ENCODE measurements at regions not wholly inside any gene's neighbourhood (a gene's known extent, or its start where the extent isn't known, plus 50 kb on each side); places are given as distances from the start of the nearest gene placed in this dataset.

DNA sequence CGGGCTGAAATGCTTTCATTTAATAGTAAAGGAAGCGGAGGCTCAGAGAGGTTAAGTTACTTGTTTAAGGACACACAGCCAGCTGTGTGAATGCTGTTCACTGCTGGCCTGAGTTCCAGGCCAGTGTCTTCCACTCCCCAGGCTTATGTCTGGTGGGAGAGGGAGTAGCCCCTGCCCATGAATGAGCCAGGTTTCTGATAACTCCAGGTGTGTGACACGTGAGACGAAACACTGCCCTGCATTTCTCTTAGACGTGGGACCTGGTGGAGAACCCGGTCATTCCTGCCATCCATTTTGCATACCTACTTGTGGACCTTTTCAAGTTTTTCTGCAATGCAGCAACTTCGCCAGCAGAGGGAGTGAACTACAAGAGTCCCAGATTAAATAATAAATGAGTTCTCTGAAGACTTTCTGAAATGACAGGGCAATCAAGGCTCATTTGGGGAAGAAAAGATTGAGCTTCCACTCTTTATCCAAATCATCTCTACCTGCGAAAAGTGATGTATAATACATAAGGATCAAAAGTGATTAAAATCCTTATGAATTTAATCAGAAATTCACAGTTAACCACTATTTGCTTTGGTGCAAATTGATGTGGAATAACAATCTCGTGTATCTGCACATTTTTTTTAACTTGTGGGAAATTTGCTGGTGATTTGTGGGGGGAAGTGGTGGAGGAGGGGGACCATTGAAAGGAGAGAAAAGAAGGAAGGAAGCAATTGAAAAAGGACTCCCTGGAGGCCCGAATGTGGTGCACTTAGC is 79.4 kb upstream of the ASB18 start (continued):
- TF ChIP-seq, protein P1, sequence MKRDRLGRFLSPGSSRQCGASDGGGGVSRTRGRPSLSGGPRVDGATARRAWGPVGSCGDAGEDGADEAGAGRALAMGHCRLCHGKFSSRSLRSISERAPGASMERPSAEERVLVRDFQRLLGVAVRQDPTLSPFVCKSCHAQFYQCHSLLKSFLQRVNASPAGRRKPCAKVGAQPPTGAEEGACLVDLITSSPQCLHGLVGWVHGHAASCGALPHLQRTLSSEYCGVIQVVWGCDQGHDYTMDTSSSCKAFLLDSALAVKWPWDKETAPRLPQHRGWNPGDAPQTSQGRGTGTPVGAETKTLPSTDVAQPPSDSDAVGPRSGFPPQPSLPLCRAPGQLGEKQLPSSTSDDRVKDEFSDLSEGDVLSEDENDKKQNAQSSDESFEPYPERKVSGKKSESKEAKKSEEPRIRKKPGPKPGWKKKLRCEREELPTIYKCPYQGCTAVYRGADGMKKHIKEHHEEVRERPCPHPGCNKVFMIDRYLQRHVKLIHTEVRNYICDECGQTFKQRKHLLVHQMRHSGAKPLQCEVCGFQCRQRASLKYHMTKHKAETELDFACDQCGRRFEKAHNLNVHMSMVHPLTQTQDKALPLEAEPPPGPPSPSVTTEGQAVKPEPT (CRISPR knock-in tag; IDR thresholded peaks at IDR 0.05; ENCODE audit: low read depth), result no peak
- TF ChIP-seq ZNF496 (CRISPR knock-in tag; IDR thresholded peaks at IDR 0.05; ENCODE audit: insufficient replicate concordance) (no peak), ZSCAN22 (CRISPR knock-in tag; IDR thresholded peaks at IDR 0.05) (no peak), SMC3 (IDR thresholded peaks at IDR 0.05; ENCODE audit: low read length) (peak; percentile 72; the same call in 1 of the 2 replicates), IRX3 (CRISPR knock-in tag; IDR thresholded peaks at IDR 0.05; ENCODE audit: borderline replicate concordance, low read depth) (no peak), SMAD3 (CRISPR knock-in tag; IDR thresholded peaks at IDR 0.05) (no peak), ZNF136 (CRISPR knock-in tag; IDR thresholded peaks at IDR 0.05; ENCODE audit: low read depth) (no peak), ZNF354B (CRISPR knock-in tag; IDR thresholded peaks at IDR 0.05) (no peak), ZNF768 (CRISPR knock-in tag; IDR thresholded peaks at IDR 0.05) (peak; percentile 87), RAD21 (CRISPR knock-in tag; IDR thresholded peaks at IDR 0.05) (peak; percentile 39; the same call in 1 of the 2 replicates), U2AF1 (optimal IDR thresholded peaks at IDR 0.05; ENCODE audit: low read depth, low read length) (no peak), PHF20 (CRISPR knock-in tag; IDR thresholded peaks at IDR 0.05) (no peak), ZNF737 (CRISPR knock-in tag; IDR thresholded peaks at IDR 0.05; ENCODE audit: borderline replicate concordance) (no peak), ZNF678 (CRISPR knock-in tag; IDR thresholded peaks at IDR 0.05) (no peak), KAT7 (CRISPR knock-in tag; IDR thresholded peaks at IDR 0.05; ENCODE audit: borderline replicate concordance) (no peak), PPARG (CRISPR knock-in tag; conservative IDR thresholded peaks at IDR 0.05) (no peak), KLF11 (CRISPR knock-in tag; IDR thresholded peaks at IDR 0.05) (no peak)
- TF ChIP-seq, protein P2, sequence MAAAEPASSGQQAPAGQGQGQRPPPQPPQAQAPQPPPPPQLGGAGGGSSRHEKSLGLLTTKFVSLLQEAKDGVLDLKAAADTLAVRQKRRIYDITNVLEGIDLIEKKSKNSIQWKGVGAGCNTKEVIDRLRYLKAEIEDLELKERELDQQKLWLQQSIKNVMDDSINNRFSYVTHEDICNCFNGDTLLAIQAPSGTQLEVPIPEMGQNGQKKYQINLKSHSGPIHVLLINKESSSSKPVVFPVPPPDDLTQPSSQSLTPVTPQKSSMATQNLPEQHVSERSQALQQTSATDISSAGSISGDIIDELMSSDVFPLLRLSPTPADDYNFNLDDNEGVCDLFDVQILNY (CRISPR knock-in tag; conservative IDR thresholded peaks at IDR 0.05), result no peak
- TF ChIP-seq, protein P3, sequence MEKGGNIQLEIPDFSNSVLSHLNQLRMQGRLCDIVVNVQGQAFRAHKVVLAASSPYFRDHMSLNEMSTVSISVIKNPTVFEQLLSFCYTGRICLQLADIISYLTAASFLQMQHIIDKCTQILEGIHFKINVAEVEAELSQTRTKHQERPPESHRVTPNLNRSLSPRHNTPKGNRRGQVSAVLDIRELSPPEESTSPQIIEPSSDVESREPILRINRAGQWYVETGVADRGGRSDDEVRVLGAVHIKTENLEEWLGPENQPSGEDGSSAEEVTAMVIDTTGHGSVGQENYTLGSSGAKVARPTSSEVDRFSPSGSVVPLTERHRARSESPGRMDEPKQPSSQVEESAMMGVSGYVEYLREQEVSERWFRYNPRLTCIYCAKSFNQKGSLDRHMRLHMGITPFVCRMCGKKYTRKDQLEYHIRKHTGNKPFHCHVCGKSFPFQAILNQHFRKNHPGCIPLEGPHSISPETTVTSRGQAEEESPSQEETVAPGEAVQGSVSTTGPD (CRISPR knock-in tag; IDR thresholded peaks at IDR 0.05), result no peak
- TF ChIP-seq, protein P4, sequence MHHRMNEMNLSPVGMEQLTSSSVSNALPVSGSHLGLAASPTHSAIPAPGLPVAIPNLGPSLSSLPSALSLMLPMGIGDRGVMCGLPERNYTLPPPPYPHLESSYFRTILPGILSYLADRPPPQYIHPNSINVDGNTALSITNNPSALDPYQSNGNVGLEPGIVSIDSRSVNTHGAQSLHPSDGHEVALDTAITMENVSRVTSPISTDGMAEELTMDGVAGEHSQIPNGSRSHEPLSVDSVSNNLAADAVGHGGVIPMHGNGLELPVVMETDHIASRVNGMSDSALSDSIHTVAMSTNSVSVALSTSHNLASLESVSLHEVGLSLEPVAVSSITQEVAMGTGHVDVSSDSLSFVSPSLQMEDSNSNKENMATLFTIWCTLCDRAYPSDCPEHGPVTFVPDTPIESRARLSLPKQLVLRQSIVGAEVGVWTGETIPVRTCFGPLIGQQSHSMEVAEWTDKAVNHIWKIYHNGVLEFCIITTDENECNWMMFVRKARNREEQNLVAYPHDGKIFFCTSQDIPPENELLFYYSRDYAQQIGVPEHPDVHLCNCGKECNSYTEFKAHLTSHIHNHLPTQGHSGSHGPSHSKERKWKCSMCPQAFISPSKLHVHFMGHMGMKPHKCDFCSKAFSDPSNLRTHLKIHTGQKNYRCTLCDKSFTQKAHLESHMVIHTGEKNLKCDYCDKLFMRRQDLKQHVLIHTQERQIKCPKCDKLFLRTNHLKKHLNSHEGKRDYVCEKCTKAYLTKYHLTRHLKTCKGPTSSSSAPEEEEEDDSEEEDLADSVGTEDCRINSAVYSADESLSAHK (CRISPR knock-in tag; IDR thresholded peaks at IDR 0.05; ENCODE audit: borderline replicate concordance), result no peak
- TF ChIP-seq, protein P5, sequence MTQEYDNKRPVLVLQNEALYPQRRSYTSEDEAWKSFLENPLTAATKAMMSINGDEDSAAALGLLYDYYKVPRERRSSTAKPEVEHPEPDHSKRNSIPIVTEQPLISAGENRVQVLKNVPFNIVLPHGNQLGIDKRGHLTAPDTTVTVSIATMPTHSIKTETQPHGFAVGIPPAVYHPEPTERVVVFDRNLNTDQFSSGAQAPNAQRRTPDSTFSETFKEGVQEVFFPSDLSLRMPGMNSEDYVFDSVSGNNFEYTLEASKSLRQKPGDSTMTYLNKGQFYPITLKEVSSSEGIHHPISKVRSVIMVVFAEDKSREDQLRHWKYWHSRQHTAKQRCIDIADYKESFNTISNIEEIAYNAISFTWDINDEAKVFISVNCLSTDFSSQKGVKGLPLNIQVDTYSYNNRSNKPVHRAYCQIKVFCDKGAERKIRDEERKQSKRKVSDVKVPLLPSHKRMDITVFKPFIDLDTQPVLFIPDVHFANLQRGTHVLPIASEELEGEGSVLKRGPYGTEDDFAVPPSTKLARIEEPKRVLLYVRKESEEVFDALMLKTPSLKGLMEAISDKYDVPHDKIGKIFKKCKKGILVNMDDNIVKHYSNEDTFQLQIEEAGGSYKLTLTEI (CRISPR knock-in tag; conservative IDR thresholded peaks at IDR 0.05), result no peak
